ENCODE measurements at regions not wholly inside any gene's neighbourhood (a gene's known extent, or its start where the extent isn't known, plus 50 kb on each side); places are given as distances from the start of the nearest gene placed in this dataset.
"Not testable (repeated sequence)": the region's sequence is repeated elsewhere in the genome, so short reads cannot be mapped to it uniquely, and the experiment has no call there.

GRCh38 chr5:84706678-84707641 lies 322.3 kb upstream of the EDIL3 start:
- Histone ChIP-seq H2BK15ac (ENCODE audit: low read depth, low read length) (no peak overlapping the region), H2BK5ac (ENCODE audit: insufficient read length, low read length) (no peak overlapping the region), H3K4me1 (ENCODE audit: insufficient read depth, low read length) (no peaks in the 10 kb centered on the region), H3K27me3 (ENCODE audit: insufficient read depth, low read length) (no peaks in the 10 kb centered on the region), H4K20me1 (ENCODE audit: control insufficient read depth, insufficient read depth, insufficient read length) (no peaks in the 10 kb centered on the region), H3K23ac (ENCODE audit: insufficient read length, low read depth, low read length) (no peak overlapping the region), H3T11ph (ENCODE audit: low read length) (no peak overlapping the region), H3K79me2 (ENCODE audit: insufficient read depth, low read length) (no peaks in the 10 kb centered on the region), H2BK120ac (ENCODE audit: low read depth, low read length, poor library complexity, severe bottlenecking) (no peak overlapping the region), H4K8ac (replicated peaks; ENCODE audit: insufficient read length, low read depth, low read length) (no peak overlapping the region), H4K5ac (ENCODE audit: insufficient read length, low read depth, low read length) (no peak overlapping the region), H4K91ac (ENCODE audit: insufficient read length, low read depth, low read length) (no peak overlapping the region), H2BK12ac (ENCODE audit: insufficient read length, low read depth, low read length) (no peak overlapping the region), H3K9me3 (ENCODE audit: control insufficient read depth, low read depth, low read length) (no peaks in the 10 kb centered on the region), H3K23me2 (ENCODE audit: insufficient read length, low read depth, low read length, poor library complexity, severe bottlenecking) (no peaks in the 10 kb centered on the region), H2BK20ac (ENCODE audit: low read depth, low read length, poor library complexity, severe bottlenecking) (no peak overlapping the region), H3K4ac (ENCODE audit: low read depth, low read length) (no peak overlapping the region), H2AFZ (ENCODE audit: low read length) (no peak overlapping the region), H3K9ac (ENCODE audit: extremely low read depth, insufficient read length, low read length) (no peak overlapping the region), H3K27ac (ENCODE audit: insufficient read length, low read depth, low read length) (no peak overlapping the region), H3K18ac (ENCODE audit: insufficient read length, low read depth, low read length) (no peak overlapping the region), H2AK5ac (ENCODE audit: insufficient read length, low read length) (no peak overlapping the region), H3K14ac (ENCODE audit: insufficient read depth, low read length) (no peak overlapping the region), H3K79me1 (ENCODE audit: insufficient read depth, low read depth, low read length, poor library complexity, severe bottlenecking) (no peaks in the 10 kb centered on the region), H3K4me2 (ENCODE audit: insufficient read depth, insufficient read length, low read length) (no peak overlapping the region), H3K56ac (ENCODE audit: insufficient read length, low read depth, low read length) (no peak overlapping the region)
- no peak for TF ChIP-seq CTCF (conservative IDR thresholded peaks at IDR 0.05)
- H3K27ac Mint-ChIP-seq: no peak overlapping the region
- WGBS (ENCODE audit: extremely low coverage, insufficient read length, low lambda C conversion rate): no CpG with 5 or more reads among the region's 5 CpGs
- H3K4me3 Mint-ChIP-seq: no peak overlapping the region
- peaks cover 11 to 17% of the 10 kb centered on the region in 2 experiments for H3K4me1 Mint-ChIP-seq
- no peaks in the 10 kb centered on the region; a peak in 2 of 7 replicates for H3K36me3 Mint-ChIP-seq (ENCODE audit: insufficient read depth in 1 of 3, low read depth in 3 of 3)
- no peak for DNase-seq
- no peaks in the 10 kb centered on the region for H3K27me3 Mint-ChIP-seq (ENCODE audit: low read depth)
- peaks cover 0 to 3% of the 10 kb centered on the region in 2 experiments; a peak in 3 of 5 replicates for H3K9me3 Mint-ChIP-seq

- H3K79me2 ChIP-seq (ENCODE audit: insufficient read depth, low read length); H3K27me3 Mint-ChIP-seq (ENCODE audit: low read depth); H4K20me1 ChIP-seq (ENCODE audit: control insufficient read depth, insufficient read depth, insufficient read length); H2AFZ ChIP-seq (ENCODE audit: low read length); DNase-seq; H3K27ac Mint-ChIP-seq; H3K79me1 ChIP-seq (ENCODE audit: insufficient read depth, low read depth, low read length, poor library complexity, severe bottlenecking); H2BK120ac ChIP-seq (ENCODE audit: low read depth, low read length, poor library complexity, severe bottlenecking); H3T11ph ChIP-seq (ENCODE audit: low read length); H3K9me3 ChIP-seq (ENCODE audit: control insufficient read depth, low read depth, low read length); H3K23me2 ChIP-seq (ENCODE audit: insufficient read length, low read depth, low read length, poor library complexity, severe bottlenecking); H3K4me2 ChIP-seq (ENCODE audit: insufficient read depth, insufficient read length, low read length); H3K14ac ChIP-seq (ENCODE audit: insufficient read depth, low read length); H2AK5ac ChIP-seq (ENCODE audit: insufficient read length, low read length); H3K4me3 Mint-ChIP-seq; H2BK20ac ChIP-seq (ENCODE audit: low read depth, low read length, poor library complexity, severe bottlenecking); H3K4ac ChIP-seq (ENCODE audit: low read depth, low read length); H2BK5ac ChIP-seq (ENCODE audit: insufficient read length, low read length); H3K27ac ChIP-seq (ENCODE audit: insufficient read length, low read depth, low read length); H3K18ac ChIP-seq (ENCODE audit: insufficient read length, low read depth, low read length); H3K9ac ChIP-seq (ENCODE audit: extremely low read depth, insufficient read length, low read length); H4K5ac ChIP-seq (ENCODE audit: insufficient read length, low read depth, low read length); H2BK12ac ChIP-seq (ENCODE audit: insufficient read length, low read depth, low read length); H3K56ac ChIP-seq (ENCODE audit: insufficient read length, low read depth, low read length); H3K4me1 ChIP-seq (ENCODE audit: insufficient read depth, low read length); H4K8ac ChIP-seq (replicated peaks; ENCODE audit: insufficient read length, low read depth, low read length); H3K27me3 ChIP-seq (ENCODE audit: insufficient read depth, low read length); H4K91ac ChIP-seq (ENCODE audit: insufficient read length, low read depth, low read length); H3K23ac ChIP-seq (ENCODE audit: insufficient read length, low read depth, low read length); H2BK15ac ChIP-seq (ENCODE audit: low read depth, low read length): not testable (repeated sequence)
- Mint-ChIP-seq H3K9me3 (peaks cover 20 to 30% of the 10 kb centered on the region in 2 experiments), H3K36me3 (ENCODE audit: insufficient read depth in 1 of 3, low read depth in 3 of 3) (peaks cover 22 to 30% (median 24%) of the 10 kb centered on the region in 3 experiments), H3K4me1 (peaks cover 13 to 22% of the 10 kb centered on the region in 2 experiments)
- WGBS (ENCODE audit: extremely low coverage, insufficient read length, low lambda C conversion rate): no CpG with 5 or more reads among the region's 7 CpGs
Observed at GRCh38 chr5:84700545-84700944, 315.9 kb upstream of the EDIL3 start.
